ENCODE measurements at regions not wholly inside any gene's neighbourhood (a gene's known extent, or its start where the extent isn't known, plus 50 kb on each side); places are given as distances from the start of the nearest gene placed in this dataset.

DNA sequence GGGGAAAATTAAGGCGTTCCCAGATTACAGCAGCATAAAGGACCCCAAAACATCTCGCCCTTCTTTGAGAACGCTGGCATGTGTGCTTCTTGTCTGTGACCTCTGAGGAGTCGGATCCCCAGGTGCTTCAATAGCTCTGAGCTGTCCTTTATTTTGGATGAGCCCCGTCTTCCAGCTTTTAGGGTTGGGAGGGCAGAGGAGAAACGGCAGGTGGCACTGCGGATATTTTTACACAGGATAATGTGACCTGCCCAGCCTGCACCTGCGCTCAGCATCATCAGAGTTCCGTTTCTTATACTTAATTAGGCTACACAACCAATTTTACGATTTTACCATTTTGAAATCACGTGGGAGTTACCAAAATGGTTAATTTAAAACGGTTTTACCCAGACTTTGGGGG, 147.7 kb upstream of the RPS6KA2 start:
- DNase-seq (ENCODE audit: low spot score), result no peak

DNA sequence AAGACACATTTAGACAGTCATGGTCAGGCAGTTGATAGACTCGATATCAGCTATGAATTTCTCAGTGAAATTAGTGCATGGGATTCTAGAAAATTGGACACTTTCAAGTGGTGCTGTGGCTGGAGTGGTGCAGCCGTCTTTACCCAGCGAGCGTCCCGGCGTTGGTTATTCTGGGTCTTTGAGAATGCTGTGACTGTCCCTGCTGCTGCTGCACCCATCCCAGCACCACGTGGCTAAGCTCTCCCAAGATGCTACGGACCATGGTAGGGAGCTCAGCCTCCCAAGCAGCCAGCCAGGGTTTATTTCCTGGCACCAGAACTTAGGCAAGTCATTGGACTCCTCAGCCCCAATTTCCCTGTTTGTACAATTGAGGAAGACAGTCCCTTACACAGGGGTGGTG, 147.2 kb upstream of the RPS6KA2 start:
- DNase-seq (ENCODE audit: low spot score), result peak; percentile 41

DNA sequence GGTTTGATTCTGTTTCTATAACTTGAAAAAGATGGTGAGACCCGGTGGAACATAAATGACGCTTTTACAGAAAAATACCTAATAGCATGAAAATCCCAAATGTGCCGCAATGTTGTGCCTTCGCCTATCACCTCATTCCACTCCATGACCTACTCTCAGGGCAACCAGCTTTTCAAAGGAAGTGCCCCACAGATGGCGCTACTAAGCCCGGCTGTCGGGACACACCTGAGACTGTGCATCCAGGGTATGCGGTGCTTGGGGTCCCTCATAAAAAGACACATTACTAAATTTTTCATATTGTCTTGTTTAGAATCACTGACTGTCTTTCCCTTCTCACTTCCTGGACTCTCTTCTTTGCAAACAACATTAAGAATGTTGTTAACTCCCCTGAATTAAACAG, 145.5 kb upstream of the RPS6KA2 start:
- peak; percentile 43 for DNase-seq (ENCODE audit: low spot score)

DNA sequence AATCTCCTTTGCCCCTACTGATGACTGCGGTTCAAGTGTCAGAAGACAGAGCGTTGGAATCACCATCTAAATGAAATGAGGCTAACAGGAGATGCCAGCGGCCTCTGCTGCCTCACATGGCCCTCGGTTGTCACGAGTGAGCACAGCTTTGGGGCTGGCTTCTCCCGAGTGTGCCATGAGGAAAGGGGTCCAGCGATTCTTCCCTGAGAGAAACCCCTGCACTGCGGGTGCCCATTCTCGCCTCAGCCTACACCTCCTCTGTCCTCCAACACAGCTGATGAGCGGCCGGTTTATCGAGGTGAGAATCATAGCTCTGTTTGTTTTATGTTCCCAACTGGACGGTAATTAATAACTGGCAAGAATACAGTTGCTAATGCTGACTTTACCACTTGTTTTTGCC, 144.7 kb upstream of the RPS6KA2 start:
- peak; percentile 23 for DNase-seq (ENCODE audit: low spot score)

DNA sequence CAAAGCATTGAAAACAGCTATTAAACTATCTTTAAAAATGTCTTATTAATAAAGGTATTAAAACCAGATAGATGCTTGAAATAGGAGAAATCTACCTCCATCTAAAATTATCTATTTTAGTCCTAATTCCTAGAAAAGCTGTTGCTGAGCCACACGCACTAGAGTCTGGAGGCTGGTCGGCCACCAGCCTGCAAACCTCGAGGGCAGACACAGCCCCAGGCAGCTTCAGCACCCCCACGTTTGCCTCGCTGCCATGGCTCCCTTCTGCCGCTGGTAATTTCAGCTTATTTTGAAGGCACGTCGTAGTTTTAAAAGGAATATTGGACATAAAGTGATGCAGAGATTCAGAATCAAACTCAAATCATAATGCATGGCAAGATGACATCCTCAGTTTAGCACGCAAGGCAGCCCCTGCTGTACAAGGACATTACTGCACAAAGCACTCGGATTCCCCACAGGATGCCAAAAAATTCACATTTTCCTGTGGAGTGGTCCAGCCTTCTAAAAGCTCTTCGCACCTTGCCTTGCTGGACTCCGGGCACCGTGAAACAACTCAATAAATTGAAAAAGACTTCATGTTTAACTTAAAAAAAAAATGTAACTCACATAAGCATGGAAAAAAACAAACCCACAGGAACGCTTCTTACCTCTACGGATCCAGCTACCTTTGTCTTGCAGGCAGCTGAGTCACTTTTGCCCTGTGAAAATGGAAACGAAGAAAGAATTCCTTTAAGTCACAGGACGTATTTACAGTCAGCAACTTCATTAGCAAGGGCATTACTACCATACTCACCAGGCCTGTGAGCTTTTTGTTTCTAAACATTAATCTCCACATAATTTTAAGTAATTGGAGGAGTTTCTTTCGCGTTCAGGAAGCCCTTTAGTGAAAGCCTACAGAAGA, 143.4 kb upstream of the RPS6KA2 start:
- peak; percentile 39 for DNase-seq (ENCODE audit: low spot score)

DNA sequence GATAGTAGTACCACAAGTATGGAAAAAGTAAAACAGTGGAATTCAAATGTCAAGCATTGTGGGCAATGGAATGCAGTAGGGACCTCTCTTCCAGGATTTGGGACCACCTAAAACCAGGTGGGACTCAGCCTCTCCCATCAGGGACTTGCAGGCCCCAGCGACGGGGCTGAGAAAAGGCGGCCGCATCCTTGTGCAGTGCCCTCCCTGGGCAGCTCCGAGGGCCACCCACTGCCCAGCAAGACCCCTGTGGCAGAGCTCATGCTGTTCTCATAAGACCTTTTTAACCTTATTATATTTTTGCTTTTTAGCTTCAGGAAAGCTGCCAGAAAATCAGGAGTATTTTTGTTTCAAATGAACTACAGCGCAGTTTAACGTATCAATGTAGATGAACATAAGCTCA, 142.6 kb upstream of the RPS6KA2 start:
- peak; percentile 13 for DNase-seq (ENCODE audit: low spot score)

DNA sequence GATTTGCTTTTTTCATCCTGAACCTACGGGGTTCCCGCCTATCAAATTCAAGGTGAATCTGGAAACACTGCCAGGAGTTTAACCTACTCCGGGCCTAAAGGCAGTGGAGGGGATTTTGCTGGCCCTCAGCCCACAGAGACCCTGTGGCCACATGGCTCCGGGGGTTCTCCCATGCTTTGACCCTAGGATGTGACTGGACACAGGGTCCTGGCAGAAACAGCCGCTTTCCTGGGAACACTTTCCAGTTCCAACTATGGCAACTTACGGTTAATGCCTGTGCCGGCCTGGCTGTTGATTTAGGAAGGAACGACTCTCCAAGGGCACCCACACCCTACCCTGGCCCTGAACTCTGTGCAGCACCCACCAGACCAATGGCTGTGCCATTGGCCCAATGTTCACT, 141.7 kb upstream of the RPS6KA2 start:
- DNase-seq (ENCODE audit: low spot score), result peak; percentile 17

DNA sequence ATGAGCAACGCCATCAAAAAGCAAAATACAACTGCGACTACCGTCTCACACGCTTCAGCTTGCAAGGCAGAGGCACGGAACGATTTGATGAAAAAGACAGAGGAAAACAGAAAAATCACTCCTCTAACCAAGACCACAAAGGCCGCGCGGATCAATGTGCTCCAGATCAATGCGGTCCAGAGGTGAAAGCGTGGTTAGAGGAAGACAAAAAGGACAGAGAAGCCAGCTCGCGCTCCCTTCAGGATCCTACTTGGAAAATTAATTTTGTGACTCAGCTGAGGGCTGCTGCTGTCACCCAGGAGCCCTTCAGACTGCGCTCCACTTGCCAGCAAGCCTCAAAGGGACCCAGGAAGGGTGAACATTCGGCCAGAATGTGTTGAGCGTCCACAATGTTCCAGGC, 140.2 kb upstream of the RPS6KA2 start:
- peak; percentile 42 for DNase-seq (ENCODE audit: low spot score)

DNA sequence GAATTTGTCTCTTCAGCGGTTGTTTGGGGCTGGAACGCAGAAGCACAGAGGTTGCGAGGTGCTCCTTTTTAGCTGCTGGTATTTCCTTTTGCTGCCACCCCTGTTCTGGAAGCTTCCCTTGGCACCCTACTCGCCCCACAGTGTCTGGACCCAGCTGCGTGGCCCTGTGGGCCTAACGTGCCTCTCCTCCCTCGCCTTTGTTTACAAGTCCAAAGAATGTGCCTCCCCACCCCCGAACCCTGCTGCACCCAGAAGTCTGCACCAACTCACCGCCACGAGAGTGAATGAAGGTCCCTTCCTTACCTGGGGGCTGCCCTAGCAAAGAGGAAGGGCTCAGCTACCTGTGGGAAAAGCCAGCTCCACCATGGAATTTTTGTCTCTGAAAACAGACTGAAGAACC, 139.7 kb upstream of the RPS6KA2 start:
- no peak for DNase-seq (ENCODE audit: low spot score)

DNA sequence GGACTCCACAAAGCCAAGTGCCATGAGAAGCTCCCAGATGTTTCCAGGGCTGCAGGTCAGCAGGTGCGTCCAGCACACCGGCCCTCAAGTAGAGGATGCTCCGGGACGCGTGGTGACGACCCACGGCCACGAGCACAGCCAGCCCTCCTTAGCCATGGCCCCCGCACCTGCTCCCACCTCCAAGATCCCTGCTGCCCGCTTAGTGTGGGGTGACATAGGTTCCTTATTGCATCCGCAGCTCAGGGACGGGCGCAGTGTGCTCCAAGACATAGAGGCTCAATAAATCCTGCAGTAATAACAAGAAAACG, 138.1 kb upstream of the RPS6KA2 start:
- DNase-seq (ENCODE audit: low spot score), result no peak

DNA sequence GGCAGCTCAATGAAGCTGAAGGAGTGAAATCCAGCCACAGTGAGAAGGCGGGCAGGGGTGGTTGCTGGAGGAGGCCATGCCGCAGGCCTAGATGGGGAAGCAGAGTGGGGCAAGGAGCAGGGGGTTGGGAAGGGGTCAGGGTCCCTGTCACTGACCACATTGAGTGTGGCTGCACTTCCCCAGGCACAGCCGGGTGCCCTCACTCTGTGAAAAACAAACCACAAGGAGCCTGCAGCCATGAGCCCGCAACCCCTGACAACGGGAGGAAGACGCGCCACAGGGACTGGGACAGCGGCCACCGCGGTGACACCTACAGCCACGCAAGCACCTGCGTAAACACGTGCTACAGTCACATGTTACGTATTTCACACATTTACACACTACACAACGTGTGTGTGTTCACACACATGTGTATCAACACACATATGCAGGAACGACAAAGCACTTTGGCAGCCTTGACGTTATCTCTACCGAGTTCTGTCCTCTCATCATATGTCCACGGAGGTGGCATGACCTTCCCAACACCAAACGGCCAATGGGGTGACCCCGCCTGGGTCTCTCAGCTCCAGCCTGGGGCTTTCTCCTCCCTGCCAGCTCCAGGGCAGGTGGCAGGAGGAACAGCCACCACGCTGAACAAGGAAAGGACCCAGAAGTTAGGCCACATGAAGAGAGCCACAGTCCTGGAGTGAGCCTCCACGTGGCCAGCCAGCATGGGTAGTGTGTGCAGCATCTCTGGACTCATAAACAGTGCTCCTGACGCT, 137.6 kb upstream of the RPS6KA2 start:
- DNase-seq (ENCODE audit: low spot score), result no peak

DNA sequence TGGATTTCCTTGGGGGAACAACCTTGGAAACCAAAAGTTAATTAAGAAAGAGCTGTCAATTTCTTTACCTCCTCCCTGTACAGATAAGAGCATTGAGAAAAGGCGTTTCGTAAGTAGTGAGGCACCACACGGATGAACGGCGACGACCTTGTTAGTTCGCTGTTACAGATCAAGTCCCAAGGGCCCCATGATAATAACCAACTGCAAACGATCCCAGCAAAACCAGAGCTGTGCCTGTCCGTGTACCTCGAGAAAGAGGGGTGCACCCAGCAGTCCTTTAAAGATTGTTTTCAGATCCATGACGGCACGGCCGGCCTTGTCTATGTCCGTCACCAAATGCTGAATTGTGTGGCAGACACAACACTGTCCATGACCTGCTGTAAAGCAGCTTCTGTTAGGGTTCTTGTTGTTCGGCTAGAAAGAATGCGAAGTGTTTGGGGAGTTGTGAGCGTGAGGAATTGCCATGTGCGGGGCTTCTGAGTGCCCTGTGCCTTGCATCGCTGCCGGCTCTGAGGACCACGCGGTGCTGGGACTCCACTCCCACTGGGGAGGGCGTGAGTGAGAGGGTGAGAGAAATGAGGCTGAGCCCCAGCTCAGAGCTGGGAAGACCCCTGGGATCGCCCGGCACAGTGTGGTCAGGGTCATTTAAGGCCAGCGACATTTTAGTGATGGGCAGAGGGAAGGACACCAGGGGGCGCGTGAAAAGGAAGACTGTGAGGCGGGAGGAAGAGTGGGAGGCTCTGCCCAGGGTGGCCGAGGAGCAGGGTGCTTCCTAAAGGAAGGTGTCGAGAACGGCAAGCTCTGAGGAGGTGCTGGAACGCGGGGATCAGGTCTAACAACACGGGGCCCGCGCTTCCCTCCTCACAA, 136.8 kb upstream of the RPS6KA2 start:
- no peak for DNase-seq (ENCODE audit: low spot score)

DNA sequence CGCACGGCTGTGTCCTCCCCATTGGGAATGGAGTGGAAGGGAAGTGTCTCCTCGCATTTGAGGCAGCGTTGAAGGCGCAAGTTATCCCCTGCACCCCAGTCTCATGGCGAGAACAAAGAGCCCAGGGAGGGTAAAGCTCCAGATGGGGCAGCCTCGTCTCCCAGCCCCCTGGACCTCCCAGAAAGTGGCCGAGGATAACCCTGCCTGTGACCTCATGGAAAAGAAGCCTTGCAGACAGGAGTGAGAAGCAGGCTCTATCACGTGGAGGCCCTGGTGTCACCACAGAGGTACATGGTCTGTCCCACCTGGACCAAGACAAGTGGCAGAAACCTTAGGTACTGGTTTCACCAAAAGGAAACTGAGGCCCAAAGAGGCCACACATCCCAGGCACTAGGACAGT, 134.8 kb upstream of the RPS6KA2 start:
- DNase-seq (ENCODE audit: low spot score), result no peak

DNA sequence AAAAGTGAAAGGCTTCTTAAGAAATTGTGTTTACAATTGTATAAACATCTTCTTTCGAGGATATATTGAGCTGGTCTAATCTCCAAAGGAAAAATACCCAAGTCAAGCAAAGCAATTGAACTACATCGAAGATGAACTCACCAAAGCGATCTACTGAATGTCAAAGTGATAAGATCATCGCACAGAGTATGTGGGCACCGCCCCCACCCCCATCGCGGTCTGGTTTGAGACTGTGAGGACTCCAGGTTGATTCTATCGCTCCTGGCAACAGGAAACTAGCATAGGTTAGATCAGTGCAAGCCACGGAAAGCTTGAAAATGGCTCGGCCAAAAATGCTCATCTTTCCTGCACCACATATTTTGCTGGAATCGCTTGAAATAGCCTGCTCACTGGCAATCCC, 133.2 kb upstream of the RPS6KA2 start:
- no peak for DNase-seq (ENCODE audit: low spot score)

DNA sequence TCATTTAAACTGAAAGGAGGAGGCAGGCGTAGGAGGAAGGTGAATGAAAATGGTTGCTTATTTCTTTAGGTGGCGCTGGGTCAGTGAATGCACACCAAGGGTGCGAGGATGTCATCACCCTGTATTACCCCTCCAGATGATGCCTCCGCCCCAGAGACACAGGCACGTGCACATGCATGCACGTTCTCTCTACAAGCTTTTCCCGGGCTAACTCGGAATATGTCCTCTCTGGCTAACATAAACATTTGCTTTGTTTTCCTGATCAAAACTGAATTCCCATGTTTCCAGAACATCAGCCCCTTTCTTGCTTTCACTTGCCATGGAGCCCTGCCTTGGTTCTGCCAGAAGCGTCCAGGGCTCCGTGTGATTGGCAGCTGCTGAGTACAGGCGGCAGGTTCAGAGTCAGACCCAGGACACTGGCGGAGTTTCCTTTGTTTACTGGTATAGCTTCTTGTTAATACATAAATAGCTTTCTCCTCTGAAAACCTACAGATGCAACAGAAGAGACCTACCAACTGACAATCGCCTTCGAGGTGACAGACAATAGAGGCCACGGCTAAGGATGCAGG, 131.2 kb upstream of the RPS6KA2 start:
- DNase-seq (ENCODE audit: low spot score), result no peak

DNA sequence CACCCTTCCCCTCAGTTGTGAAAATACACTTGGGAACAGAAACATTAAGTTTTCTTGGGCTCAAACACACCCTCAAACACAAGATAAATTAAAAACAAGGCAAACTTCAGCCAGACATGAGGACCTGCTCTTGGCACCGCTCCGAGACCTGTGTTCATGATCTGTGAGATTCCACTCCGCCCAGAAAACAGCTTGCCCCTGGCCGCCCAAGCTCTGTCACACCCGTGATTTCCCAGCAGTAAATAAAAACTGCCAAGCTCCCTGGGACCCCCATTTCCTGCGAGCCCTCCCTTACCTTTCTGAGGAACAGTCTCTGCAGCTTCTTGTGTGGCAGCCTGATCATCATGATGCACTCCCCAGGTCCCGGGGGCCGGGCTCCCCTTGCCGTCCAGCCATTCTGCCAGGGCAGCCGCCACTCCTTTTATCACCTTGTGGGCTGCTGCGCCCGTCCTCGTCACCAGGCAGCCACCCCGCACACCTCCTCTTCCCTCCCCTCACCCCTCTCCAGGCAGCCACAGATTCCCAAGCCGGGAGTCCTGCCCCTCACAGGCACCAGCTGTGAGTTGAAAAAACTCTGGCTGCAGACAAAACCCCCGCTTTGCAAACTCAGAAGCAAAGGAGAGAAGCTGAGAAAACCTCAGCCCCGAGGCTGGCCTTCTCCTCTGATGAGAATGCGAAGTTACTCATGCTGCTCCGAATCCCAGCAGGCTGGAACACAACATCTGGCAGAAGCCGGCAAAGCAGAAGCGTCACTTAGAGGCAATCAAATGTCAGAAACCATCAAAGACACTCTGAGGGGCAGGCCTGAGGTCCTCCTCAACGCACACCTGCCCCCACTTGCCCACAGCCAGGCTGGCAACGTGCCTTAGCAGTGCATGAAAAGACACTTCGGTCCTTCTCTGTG, 130.4 kb upstream of the RPS6KA2 start:
- DNase-seq (ENCODE audit: low spot score), result peak; percentile 63

DNA sequence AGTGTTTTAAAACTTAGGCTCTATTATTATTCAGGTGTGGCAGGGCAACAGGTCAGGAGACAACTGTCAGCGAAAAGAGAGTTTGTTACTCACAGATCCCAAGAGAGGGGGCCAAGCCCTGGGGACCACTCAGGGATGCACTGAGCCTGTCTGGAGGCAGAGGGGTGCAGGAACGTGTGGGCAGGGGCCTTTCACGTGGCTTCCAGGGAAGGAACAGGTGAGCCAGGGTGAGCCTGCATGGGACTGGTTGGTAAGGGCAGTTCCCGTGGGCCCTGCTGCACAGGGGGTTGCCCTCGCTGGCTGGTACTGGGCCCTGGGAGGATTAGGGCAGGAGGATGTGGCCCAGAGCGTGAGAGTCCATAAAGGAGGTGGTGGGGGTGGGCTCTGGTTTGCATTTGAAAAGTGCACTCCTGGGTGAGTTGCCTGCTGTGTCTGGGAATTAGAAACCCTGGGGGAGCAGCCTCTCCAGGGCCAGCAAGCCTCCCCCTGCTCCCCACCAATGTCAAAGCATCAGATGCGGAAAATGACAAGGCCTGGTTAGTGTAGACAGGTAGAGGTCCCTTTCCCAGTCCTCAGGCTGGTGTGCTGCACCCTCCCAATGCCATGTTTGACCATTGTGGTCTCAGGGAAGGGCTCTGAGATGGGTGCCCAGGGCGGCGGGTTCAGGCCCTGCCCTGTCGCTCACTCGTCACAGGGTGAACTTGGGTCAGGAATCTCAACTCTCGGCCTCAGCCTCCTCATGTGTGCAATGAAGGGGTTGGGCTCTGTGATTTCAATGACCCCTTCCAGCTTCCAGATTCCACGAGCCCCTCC, 127.4 kb upstream of the RPS6KA2 start:
- no peak for DNase-seq (ENCODE audit: low spot score)

DNA sequence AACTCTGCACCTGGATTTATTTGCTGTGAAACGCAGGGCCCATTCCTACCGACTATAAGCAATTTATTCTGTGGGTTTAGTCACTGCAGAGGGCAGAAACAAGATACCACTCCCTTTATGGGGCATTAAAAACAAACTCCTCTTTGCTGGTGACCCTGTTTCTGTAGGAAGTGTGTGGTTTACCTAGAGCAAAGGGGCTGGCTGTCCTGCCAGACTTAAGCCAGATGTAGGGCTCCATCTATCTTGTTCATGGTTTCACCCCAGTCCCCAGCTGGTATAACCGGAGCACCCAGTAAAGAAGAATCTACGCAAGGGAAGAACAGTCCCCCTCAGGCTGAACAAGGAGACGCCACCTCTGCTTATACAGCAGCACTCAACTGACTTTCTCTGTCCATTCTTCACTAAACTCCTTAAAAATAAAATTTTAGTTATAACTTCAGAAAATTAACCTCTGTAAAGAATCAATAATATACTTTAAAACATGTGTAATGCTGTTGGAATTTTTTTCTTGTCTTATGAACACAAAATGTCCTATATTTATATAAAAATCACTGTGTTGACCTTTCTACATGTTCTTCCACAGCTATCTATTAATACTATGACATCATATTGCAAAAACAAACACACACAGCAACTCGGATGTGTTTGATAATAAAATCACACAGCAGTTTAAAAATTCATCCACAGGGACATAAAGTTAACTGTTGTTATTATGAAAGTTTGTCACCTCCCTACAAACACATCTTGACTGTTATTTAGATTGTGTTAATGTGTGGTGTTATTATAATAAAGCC, 126.1 kb upstream of the RPS6KA2 start:
- DNase-seq (ENCODE audit: low spot score), result no peak

DNA sequence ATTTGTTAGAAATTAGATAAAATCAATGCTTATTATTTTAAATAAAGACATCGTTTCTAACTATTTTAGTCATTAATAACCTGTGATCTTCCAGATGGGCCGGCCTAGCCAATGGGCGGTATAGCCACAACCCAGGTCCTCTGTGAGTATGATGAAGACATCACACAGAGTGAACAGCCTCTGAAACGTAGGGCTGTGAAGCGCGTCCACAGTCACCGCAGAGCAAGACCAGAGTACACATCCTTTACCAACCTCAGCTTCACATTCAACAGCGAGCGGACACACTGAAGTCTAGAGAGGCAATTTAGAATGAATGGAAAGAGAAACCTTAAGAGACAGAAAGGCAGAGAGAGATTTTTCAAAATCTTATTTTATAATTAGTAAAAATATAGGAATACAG, 125.0 kb upstream of the RPS6KA2 start:
- no peak for DNase-seq (ENCODE audit: low spot score)

All from ecto neural progenitor cell (in vitro differentiated cells).